HG02759 (cell line): ENCODE measurements at regions not wholly inside any gene's neighbourhood (a gene's known extent, or its start where the extent isn't known, plus 50 kb on each side); places are given as distances from the start of the nearest gene placed in this dataset.
A peak's percentile ranks its signal among the peaks of the same experiment; 100 is the strongest.

Experiments
- ATAC-seq: cut with Tn5 transposase; IDR thresholded peaks from one replicate; pipeline ENCODE4 v1.9.1; 2021; ENCODE audit warnings: mild to moderate bottlenecking, moderate library complexity; ENCODE audit not compliant: unreplicated experiment

- ATAC-seq: no peak
Measured at GRCh38 chr2:187143537-187143936, 294.6 kb upstream of the ZSWIM2 start.

GRCh38 chr2:187139469-187139868, 290.5 kb upstream of the ZSWIM2 start:
- no peak for ATAC-seq

GRCh38 chr2:187138265-187138664, 289.3 kb upstream of the ZSWIM2 start:
- peak; percentile 70 for ATAC-seq

- no peak for ATAC-seq
Measured at GRCh38 chr2:187136646-187137045, 287.7 kb upstream of the ZSWIM2 start.

GRCh38 chr2:187134306-187134705, 285.3 kb upstream of the ZSWIM2 start:
- no peak for ATAC-seq

- ATAC-seq: no peak
Measured at GRCh38 chr2:187129868-187130267, 280.9 kb upstream of the ZSWIM2 start.

GRCh38 chr2:187129306-187129705, 280.3 kb upstream of the ZSWIM2 start:
- ATAC-seq: no peak

- no peak for ATAC-seq
Measured at GRCh38 chr2:187126247-187127005, 277.5 kb upstream of the ZSWIM2 start.

- ATAC-seq: no peak
Measured at GRCh38 chr2:187125318-187125717, 276.3 kb upstream of the ZSWIM2 start.

GRCh38 chr2:187124529-187124928, 275.6 kb upstream of the ZSWIM2 start:
- no peak for ATAC-seq

- no peak for ATAC-seq
Measured at GRCh38 chr2:187118331-187119099, 269.5 kb upstream of the ZSWIM2 start.

GRCh38 chr2:187117483-187117882, 268.5 kb upstream of the ZSWIM2 start:
- no peak for ATAC-seq

- ATAC-seq: no peak
Measured at GRCh38 chr2:187115627-187116026, 266.7 kb upstream of the ZSWIM2 start.

- ATAC-seq: no peak
Measured at GRCh38 chr2:187107001-187107400, 258.0 kb upstream of the ZSWIM2 start.

- ATAC-seq: no peak
Measured at GRCh38 chr2:187105218-187105617, 256.2 kb upstream of the ZSWIM2 start.

- ATAC-seq: no peak
Measured at GRCh38 chr2:187102381-187102780, 253.4 kb upstream of the ZSWIM2 start.

GRCh38 chr2:187098154-187098553, 249.2 kb upstream of the ZSWIM2 start:
- no peak for ATAC-seq

GRCh38 chr2:187093771-187094412, 244.9 kb upstream of the ZSWIM2 start:
- ATAC-seq: no peak

GRCh38 chr2:187091664-187092063, 242.7 kb upstream of the ZSWIM2 start:
- no peak for ATAC-seq

- no peak for ATAC-seq
Measured at GRCh38 chr2:187084524-187084923, 235.6 kb upstream of the ZSWIM2 start.

GRCh38 chr2:187081461-187081860, 232.5 kb upstream of the ZSWIM2 start:
- no peak for ATAC-seq

GRCh38 chr2:187079901-187080300, 230.9 kb upstream of the ZSWIM2 start:
- ATAC-seq: no peak
